IPS DF 4.7 (cell line): ENCODE measurements at regions not wholly inside any gene's neighbourhood (a gene's known extent, or its start where the extent isn't known, plus 50 kb on each side); places are given as distances from the start of the nearest gene placed in this dataset.

ENCODE experiments used
- DNase-seq: peaks from one replicate; pipeline ENCODE4 v3.0.0-alpha.2; 2013; ENCODE audit warnings: low spot score; ENCODE audit errors: extremely low read depth

DNA sequence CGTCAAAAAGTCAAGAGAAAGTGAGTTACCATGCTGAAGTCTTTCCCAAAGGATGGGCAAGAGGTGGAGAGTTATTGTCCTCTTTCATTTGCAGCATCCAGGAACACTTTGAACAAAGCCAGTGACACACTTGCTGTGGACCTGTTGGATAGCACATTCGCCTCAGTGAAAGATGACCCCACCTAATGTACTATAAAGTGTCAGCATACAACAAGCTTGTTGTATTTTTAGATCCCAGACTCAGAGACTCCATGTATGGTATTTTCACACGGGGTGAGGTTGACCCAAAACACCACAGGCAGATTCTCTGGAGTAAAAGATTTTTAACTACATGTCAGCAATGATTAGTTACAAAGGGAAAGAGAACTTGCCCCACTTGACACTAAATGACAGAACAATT is 273.8 kb downstream of the PTBP2 start:
- DNase-seq: no peak

DNA sequence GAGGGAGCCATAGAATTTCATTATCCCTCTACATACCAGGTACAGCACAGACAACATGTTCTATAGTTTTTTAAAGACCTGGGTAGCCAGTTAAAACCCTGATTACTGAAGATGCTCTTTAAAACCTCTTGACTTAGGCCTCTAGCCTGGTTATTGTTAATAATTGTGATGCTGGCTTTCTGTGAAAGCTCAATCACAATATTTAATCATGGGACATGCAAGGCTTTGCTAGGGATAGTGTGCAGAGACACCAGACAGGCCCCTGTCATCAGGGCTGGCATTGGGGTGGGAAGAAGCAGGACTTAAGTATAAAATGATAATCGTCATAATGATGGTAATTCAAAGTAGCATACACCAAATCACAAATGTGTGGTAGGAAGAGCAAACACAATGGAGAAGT is 274.4 kb downstream of the PTBP2 start:
- no peak for DNase-seq

DNA sequence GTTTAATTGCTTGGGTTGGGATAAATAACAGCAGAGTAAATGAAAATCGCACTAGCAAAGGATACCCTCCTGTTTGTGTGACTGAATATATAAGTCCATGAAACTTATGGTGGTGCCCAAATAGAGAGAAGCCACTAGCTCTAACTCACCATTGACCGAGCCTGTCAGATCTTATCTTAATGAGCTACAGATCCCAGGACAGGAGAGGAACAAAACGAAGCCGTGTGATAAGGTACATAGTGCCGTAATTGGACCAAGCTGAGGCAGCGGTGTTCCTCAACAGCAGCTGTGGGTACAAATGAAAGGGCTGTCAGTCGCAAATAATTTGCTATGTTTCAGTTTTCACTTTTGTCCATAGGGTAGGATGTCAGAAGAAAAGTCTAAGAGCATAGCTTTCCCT is 276.1 kb downstream of the PTBP2 start:
- DNase-seq: no peak

DNA sequence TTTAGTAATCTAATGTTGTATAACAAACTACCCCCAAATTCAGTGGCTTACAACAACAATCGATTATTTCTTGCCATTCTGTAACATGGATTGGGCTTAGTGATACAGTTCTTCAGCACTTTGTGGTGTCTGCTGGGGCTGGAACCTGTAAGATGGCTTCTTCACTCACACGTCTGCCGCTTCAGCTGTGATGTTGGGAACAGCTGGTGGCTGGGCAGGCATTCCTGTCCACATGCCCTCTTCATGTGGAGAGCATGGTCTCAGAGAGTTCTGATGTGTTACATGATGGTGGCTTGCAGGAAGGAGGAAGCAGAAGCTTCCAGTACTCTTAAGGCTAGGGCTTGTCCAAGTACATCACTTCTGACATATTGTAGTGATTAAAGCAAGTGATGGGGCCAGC is 276.9 kb downstream of the PTBP2 start:
- no peak for DNase-seq

DNA sequence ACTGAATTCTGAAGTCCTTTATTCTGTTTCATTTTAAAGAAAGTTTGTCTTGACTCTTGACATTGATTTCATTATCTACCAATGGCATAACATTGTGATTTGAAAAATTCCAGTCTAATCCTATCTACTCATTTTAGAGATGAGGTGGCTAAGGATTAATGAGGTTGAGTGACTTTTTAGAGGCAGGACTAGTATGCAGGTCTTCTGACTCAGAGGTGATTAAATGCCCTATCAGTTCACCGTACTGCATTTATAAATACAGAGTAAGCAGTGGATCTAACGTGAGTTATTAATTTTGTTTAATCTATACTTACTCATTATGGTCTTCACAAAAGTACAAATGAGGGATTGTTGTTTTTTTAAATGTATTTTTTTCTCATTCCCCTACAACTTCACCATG is 277.6 kb downstream of the PTBP2 start:
- DNase-seq: no peak

DNA sequence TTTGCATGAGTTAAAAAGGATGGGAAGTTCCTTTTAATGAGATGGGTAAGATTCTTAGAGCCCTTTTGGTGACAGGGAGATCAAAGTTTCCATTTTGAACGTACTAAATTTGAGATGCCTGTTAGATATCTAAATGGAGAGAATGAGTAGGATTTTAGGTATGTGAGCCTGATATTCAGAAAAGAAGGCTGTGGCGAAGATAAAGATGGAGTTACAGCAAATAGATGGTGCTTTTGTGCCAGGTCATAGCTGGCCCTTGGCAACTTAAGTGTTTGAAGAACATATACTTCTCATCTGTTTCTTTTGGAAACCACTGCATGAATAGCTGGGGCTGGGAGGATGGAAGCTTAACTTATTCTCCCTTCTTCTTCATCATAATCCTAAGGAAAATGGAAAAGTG is 282.5 kb downstream of the PTBP2 start:
- no peak for DNase-seq

DNA sequence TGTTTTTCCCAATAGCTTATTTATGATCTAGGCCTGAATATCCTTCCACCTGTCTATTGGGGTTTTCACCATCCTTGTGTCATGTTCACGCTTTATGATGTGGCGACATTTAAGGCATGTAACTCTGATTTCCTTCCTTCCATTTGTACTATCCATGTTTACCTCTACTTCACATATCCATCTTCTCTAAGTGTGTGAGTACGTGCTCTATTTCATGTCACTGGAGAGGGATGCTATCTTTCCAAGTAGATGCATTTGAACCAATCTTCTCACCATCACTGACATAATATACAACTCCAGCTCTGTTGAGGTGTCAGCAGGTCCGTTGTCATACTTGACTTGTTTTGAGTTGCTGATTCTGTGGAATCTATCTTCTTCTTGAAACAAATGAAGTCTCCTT is 283.2 kb downstream of the PTBP2 start:
- no peak for DNase-seq

DNA sequence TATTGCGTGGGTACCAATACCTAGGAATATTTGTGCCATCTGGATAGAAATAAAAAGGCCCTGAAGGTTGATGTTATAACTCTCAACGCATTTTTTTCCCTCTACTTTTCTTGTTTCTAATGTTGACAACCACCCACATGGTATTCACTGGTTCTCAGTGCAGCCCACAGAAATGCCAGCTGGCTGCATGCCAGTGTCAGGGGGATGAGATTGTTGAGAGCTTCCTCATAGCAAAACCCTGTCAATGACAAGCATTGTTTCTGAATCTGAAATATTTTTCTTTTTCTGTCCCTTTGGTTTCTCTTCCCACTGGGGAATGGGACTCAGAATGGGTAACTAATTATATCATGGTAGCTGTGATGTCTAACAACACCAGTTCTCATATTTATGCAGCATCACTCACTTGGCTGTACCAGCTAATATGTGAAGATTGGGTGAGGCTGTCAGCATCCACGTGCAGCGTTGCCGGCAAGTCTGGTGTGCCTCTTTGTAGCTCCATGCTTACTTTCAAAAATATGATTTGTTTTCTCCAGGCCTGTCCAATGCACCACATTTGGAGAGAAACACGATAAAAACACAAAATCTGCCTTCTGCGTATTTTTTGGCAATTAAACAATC is 284.6 kb downstream of the PTBP2 start:
- DNase-seq: no peak

DNA sequence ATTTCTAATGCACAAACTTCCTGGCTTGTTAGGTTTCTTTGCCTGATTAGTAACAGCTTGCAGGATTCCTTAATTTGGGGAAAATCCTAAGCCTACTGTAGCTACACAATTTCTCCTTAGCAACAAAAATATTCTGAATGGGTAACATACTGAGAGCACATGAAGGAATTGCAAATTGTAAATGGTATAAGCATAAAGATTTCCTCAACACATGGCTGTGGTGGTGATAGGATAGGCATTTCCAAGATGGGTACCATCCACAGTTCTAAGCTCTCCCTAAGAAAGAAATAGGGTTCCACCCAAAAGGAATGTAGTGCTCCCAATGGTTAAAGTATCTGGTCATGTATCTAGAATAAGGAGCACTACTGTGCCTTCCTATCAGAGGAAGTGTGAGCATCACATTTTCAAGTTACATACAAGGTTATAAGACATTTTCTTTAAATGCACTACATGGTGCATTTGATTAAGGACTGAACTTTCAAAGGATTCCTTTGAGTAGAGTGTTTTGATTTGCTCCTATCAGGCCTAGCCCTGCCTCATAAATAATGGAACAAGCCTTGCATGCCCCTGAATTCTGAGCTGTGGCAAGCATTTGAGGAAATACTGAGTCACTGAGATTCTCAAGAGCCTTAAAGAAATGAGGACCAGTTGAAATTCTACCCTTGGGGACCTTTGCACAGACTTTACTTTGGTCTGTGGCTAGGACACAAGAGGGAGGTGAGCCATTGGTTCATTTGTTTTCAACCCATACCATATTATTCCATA is 286.4 kb downstream of the PTBP2 start:
- DNase-seq: no peak

DNA sequence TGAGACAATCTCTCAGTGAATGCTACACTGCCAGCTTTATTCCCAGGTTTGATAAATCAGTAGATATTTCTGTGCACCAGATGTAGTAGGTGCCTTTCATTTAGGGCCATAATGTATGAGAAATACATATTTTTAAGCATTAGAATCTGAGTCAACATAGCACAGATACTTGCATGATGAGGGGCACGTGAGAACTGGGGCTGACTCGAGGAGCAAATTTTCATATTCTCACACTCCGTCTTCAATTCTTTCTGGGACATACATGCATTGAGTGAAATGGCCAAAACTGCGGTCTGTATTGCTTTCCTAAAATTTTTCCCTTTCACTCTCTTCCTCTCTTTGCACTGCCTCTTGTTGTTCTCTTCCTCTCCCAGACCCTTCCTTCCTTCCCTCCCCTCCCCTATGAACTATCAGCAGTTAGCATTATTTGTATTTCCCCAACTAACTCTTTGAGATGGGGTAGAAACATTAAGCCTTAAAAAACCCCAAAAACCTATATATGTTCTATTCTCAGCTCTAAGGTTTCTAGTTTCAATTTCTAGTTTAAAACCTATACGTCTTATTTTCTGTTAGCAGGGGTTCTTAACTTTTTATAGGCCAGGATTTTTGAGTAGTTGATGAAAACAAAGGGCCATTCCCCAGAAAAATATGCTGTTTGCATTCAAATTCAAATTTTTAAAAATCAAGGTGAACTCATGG is 289.1 kb downstream of the PTBP2 start:
- DNase-seq: no peak

DNA sequence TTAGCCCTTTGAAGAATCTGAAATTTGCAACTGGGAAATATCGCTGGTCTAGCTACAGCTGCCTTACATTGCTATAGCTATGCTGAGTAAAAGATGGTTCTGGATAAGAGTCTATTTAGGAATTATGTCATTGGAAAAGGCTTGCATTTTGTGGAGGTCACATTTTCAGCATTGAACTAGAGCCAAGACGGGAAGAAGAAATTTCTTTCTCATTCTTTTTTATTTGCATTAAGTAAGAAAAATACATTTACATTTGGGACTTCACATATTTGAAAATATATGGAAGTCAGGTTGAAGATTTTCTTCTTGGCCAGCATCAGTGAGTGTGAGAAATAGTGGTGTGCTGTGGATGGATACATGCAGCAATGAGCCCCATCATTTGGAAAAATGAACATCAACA is 291.6 kb downstream of the PTBP2 start:
- DNase-seq: no peak

DNA sequence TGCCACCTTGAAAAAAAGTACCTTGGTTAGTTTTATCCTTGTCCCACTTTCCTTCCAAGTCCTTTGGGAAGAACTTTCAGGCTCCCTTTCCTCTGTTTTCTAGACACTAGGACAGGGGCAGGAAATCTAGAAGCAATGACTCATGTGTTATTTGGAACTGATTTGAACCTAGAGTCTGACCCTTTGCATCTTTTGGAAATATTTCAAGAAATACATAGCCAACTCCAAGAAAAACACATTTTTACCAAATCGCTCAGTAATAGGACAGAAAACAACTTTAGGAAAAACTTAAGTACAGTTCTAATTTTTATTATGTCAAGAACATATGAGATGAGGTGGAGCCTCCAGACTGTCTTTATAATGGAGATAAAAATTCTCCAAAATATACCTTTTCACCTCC is 292.4 kb downstream of the PTBP2 start:
- no peak for DNase-seq

DNA sequence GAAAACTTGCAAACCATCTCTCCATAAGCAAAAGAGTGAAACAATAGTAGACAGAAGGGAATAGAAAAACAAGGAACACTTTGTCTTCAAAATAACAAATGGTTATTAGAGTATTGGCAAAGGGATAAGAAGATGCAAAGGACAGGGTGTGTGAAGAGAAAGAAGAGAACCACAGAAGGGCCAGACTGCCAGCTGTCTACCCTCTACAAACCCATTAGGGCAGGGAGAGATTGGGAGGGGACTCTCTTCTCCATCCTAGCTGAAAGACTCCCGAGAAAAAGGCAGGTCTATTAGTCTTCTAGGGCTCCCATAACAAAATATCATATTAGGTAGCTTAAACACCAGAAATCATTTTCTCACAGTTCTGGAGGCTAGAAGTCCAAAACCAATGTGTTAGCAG is 292.8 kb downstream of the PTBP2 start:
- no peak for DNase-seq

DNA sequence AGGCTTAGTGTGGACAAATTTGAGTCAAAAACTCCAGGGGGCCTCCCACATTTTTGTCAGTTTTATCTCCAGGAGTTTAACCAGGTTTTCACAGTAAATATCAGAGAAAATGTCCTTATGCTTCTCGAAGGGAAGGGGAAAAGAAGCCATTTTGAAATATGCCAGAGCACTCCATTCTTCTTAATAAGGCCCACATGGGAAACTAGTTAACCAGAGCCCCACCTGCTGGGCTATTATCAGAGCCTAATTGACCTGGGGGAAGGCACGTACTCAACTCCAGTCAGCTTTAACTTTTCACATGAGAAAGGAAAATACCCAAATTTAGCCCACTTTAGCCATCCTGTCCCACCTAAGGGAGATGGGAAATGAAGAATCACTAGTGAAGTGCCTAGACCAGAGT is 296.3 kb downstream of the PTBP2 start:
- DNase-seq: peak; percentile 44
